22Rv1 (cell line): ENCODE measurements at regions not wholly inside any gene's neighbourhood (a gene's known extent, or its start where the extent isn't known, plus 50 kb on each side); places are given as distances from the start of the nearest gene placed in this dataset.

Experiments used
- CTCF ChIP-seq: fragments of 450-650 bp; IDR thresholded peaks from 2 replicates; pipeline ENCODE4 v1.5.1; 2017; ENCODE audit warnings: mild to moderate bottlenecking
- ZFX ChIP-seq: fragments of 450-650 bp; IDR thresholded peaks from 2 replicates; pipeline ENCODE4 v1.6.1; 2017; ENCODE audit warnings: antibody characterized with exemption, borderline replicate concordance

GRCh38 chr6:14985366-14985765 lies 260.5 kb upstream of the JARID2 start:
- TF ChIP-seq CTCF (no peak), ZFX (no peak)
